ENCODE measurements at regions not wholly inside any gene's neighbourhood (a gene's known extent, or its start where the extent isn't known, plus 50 kb on each side); places are given as distances from the start of the nearest gene placed in this dataset.

GRCh38 chr18:27632706-27633105, 447.6 kb upstream of the CHST9 start:
- ATAC-seq (ENCODE audit: insufficient read depth, low FRiP score) (no peak), DNase-seq (no peak)
- Histone ChIP-seq H3K9ac (ENCODE audit: insufficient read depth in 1 of 2, low read length in 2 of 2) (no peak overlapping the region), H3K9me3 (ENCODE audit: control insufficient read depth in 4 of 4, insufficient read depth in 3 of 4, low read length in 3 of 4) (no peaks in the 10 kb centered on the region), H3K4me1 (ENCODE audit: control insufficient read depth in 5 of 5, insufficient read depth in 5 of 5, low read length in 5 of 5) (no peaks in the 10 kb centered on the region), H3K4me3 (no peak overlapping the region), H3K27me3 (ENCODE audit: control insufficient read depth in 3 of 3, insufficient read depth in 3 of 3, low read length in 2 of 3) (no peaks in the 10 kb centered on the region), H3K27ac (ENCODE audit: low read depth in 1 of 2, low read length in 1 of 2) (no peak overlapping the region), H3K36me3 (ENCODE audit: control insufficient read depth in 4 of 4, insufficient read depth in 4 of 4, low read length in 4 of 4) (no peaks in the 10 kb centered on the region)
- 89 to 94% methylated on average over 1 of the region's 1 CpG for WGBS, 2 donors
- no peak for TF ChIP-seq CTCF (IDR thresholded peaks at IDR 0.05; ENCODE audit: control extremely low read depth, extremely low read depth)

- no peak overlapping the region for H3K4me3 ChIP-seq
- no peak overlapping the region for H3K9ac ChIP-seq (ENCODE audit: insufficient read depth in 1 of 2, low read length in 2 of 2)
- WGBS, 2 donors: 74 to 82% methylated on average over 4 of the region's 4 CpGs
- DNase-seq (no peak), ATAC-seq (ENCODE audit: insufficient read depth, low FRiP score) (no peak)
- H3K36me3 ChIP-seq (ENCODE audit: control insufficient read depth in 4 of 4, insufficient read depth in 4 of 4, low read length in 4 of 4): no peaks in the 10 kb centered on the region
- H3K9me3 ChIP-seq (ENCODE audit: control insufficient read depth in 4 of 4, insufficient read depth in 3 of 4, low read length in 3 of 4): no peaks in the 10 kb centered on the region
- no peaks in the 10 kb centered on the region for H3K4me1 ChIP-seq (ENCODE audit: control insufficient read depth in 5 of 5, insufficient read depth in 5 of 5, low read length in 5 of 5)
- TF ChIP-seq CTCF (IDR thresholded peaks at IDR 0.05; ENCODE audit: control extremely low read depth, extremely low read depth): no peak
- H3K27ac ChIP-seq (ENCODE audit: low read depth in 1 of 2, low read length in 1 of 2): no peak overlapping the region
- H3K27me3 ChIP-seq (ENCODE audit: control insufficient read depth in 3 of 3, insufficient read depth in 3 of 3, low read length in 2 of 3): no peaks in the 10 kb centered on the region
Observed at GRCh38 chr18:27627927-27628326, 442.8 kb upstream of the CHST9 start.

GRCh38 chr18:27621236-27621890, 436.3 kb upstream of the CHST9 start:
- Histone ChIP-seq H3K4me1 (ENCODE audit: control insufficient read depth in 5 of 5, insufficient read depth in 5 of 5, low read length in 5 of 5) (peaks cover 0 to 2% (median 0%) of the 10 kb centered on the region in 5 donors), H3K27me3 (ENCODE audit: control insufficient read depth in 3 of 3, insufficient read depth in 3 of 3, low read length in 2 of 3) (no peaks in the 10 kb centered on the region), H3K36me3 (ENCODE audit: control insufficient read depth in 4 of 4, insufficient read depth in 4 of 4, low read length in 4 of 4) (no peaks in the 10 kb centered on the region), H3K4me3 (no peak overlapping the region), H3K9me3 (ENCODE audit: control insufficient read depth in 4 of 4, insufficient read depth in 3 of 4, low read length in 3 of 4) (no peaks in the 10 kb centered on the region), H3K27ac (ENCODE audit: low read depth in 1 of 2, low read length in 1 of 2) (no peak overlapping the region), H3K9ac (ENCODE audit: insufficient read depth in 1 of 2, low read length in 2 of 2) (no peak overlapping the region)
- no peak for TF ChIP-seq CTCF (IDR thresholded peaks at IDR 0.05; ENCODE audit: control extremely low read depth, extremely low read depth)
- no peak for ATAC-seq (ENCODE audit: insufficient read depth, low FRiP score)
- DNase-seq: no peak
- WGBS, 2 donors: 51 to 67% methylated on average over 2 of the region's 2 CpGs

- Histone ChIP-seq H3K27ac (ENCODE audit: low read depth in 1 of 2, low read length in 1 of 2) (no peak overlapping the region), H3K9me3 (ENCODE audit: control insufficient read depth in 4 of 4, insufficient read depth in 3 of 4, low read length in 3 of 4) (no peaks in the 10 kb centered on the region), H3K27me3 (ENCODE audit: control insufficient read depth in 3 of 3, insufficient read depth in 3 of 3, low read length in 2 of 3) (no peaks in the 10 kb centered on the region), H3K4me1 (ENCODE audit: control insufficient read depth in 5 of 5, insufficient read depth in 5 of 5, low read length in 5 of 5) (peaks cover 0 to 2% (median 0%) of the 10 kb centered on the region in 5 donors), H3K9ac (ENCODE audit: insufficient read depth in 1 of 2, low read length in 2 of 2) (no peak overlapping the region), H3K36me3 (ENCODE audit: control insufficient read depth in 4 of 4, insufficient read depth in 4 of 4, low read length in 4 of 4) (no peaks in the 10 kb centered on the region), H3K4me3 (no peak overlapping the region)
- no peak for DNase-seq
- WGBS, 2 donors: 87 to 98% methylated on average over 4 of the region's 4 CpGs
- ATAC-seq (ENCODE audit: insufficient read depth, low FRiP score): no peak
- no peak for TF ChIP-seq CTCF (IDR thresholded peaks at IDR 0.05; ENCODE audit: control extremely low read depth, extremely low read depth)
Observed at GRCh38 chr18:27619906-27620305, 434.8 kb upstream of the CHST9 start.

Measured in lung (tissue), 11 donors.